HepG2 (cell line): ENCODE measurements at regions not wholly inside any gene's neighbourhood (a gene's known extent, or its start where the extent isn't known, plus 50 kb on each side); places are given as distances from the start of the nearest gene placed in this dataset.

Experiments used
- ATAC-seq: fragments of 200-7000 bp; cut with Tn5 transposase; 3 replicates; pipeline ENCODE4 v1.9.1; 2020; ENCODE audit warnings: mild to moderate bottlenecking, moderate library complexity
- BruUV-seq: library from RNA; stranded (reverse); fragments of 400-500 nt; replicated peaks from 2 replicates; lab custom pipeline; 2021; lab: Mats Ljungman, UMichigan
- CTCF ChIA-PET: fragments of 300-600 bp; formaldehyde crosslinking; extraction: SDS; loops from one replicate; lab custom pipeline; 2021; ENCODE audit warnings: low total read pairs, inconsistent platforms, low intra/inter-chr PET ratio; lab: Yijun Ruan, JAX
- POLR2A ChIA-PET: fragments of 350-600 bp; sonication (Branson Sonifier 250); formaldehyde crosslinking; loops from one replicate; lab custom pipeline; 2020; ENCODE audit warnings: antibody characterized with exemption, inconsistent platforms; lab: Yijun Ruan, JAX
- DNase-seq: peaks from one replicate; pipeline ENCODE4 v3.0.0-alpha.2; 2015; ENCODE audit warnings: low spot score
- FAIRE-seq: peaks from 3 replicates; lab custom pipeline; 2011; peaks lifted over from hg19 to GRCh38; lab: Jason Lieb, UNC
- H2AFZ ChIP-seq: one replicate; pipeline ENCODE4 v1.6.1; 2011; ENCODE audit warnings: low read length, inconsistent platforms
- H3K27ac ChIP-seq: fragments of 300-600 bp; 3 replicates; pipeline ENCODE4 v1.8.0; 2011; ENCODE audit warnings: mixed run types, mild to moderate bottlenecking, mixed read lengths, low read length, inconsistent platforms; ENCODE audit not compliant: insufficient read depth; ENCODE audit errors: extremely low read length
- H3K27me3 ChIP-seq, 2 experiments: fragments of 200-600 bp in 1 of 2; 2 replicates in 1 of 2; 3 replicates in 1 of 2; pipeline versions ENCODE4 v1.6.0 to v1.8.0; 2011; ENCODE audit warnings: low read length in 2 of 2, mild to moderate bottlenecking in 2 of 2, moderate library complexity in 2 of 2, inconsistent platforms in 1 of 2; ENCODE audit not compliant: insufficient read depth in 2 of 2, control insufficient read depth in 1 of 2
- H3K36me3 ChIP-seq, 2 experiments: fragments of 200-600 bp in 1 of 2; replicated peaks in 1 of 2; 2 replicates in 1 of 2; 3 replicates in 1 of 2; pipeline versions ENCODE4 v1.5.1 to v1.8.0; 2011; ENCODE audit warnings: low read length in 2 of 2, inconsistent platforms in 1 of 2; ENCODE audit not compliant: insufficient read depth in 2 of 2, control insufficient read depth in 1 of 2
- H3K4me1 ChIP-seq: 2 replicates; pipeline ENCODE4 v1.5.1; 2012; ENCODE audit warnings: low read length, inconsistent platforms; ENCODE audit not compliant: insufficient read depth
- H3K4me2 ChIP-seq: 2 replicates; pipeline ENCODE4 v1.6.0; 2011; ENCODE audit warnings: low read depth, low read length, inconsistent platforms
- H3K4me3 ChIP-seq, 3 experiments: fragments of 200-600 bp in 1 of 3; sonication (generic), shearing (Covaris generic) in 1 of 3; replicated peaks in 1 of 3; 2 replicates each; pipeline ENCODE4 v1.5.1; 2011 to 2016; ENCODE audit warnings: low read length in 3 of 3, inconsistent platforms in 2 of 3, low read depth in 2 of 3, mild to moderate bottlenecking in 2 of 3, control low read depth in 1 of 3, mixed read lengths in 1 of 3; ENCODE audit not compliant: insufficient read depth in 1 of 3
- H3K79me2 ChIP-seq: one replicate; pipeline ENCODE4 v1.6.1; 2011; ENCODE audit warnings: low read length, inconsistent platforms; ENCODE audit not compliant: insufficient read depth
- H3K9ac ChIP-seq: 2 replicates; pipeline ENCODE4 v1.6.0; 2011; ENCODE audit warnings: mild to moderate bottlenecking, low read depth, low read length, inconsistent platforms; ENCODE audit not compliant: insufficient read depth
- H3K9me3 ChIP-seq: 2 replicates; pipeline ENCODE4 v1.5.1; 2012; ENCODE audit warnings: mild to moderate bottlenecking, low read length
- H4K20me1 ChIP-seq: 2 replicates; pipeline ENCODE4 v1.6.0; 2011; ENCODE audit warnings: inconsistent platforms, mild to moderate bottlenecking, low read length, moderate library complexity; ENCODE audit not compliant: insufficient read depth
- HIC2 ChIP-seq: sonication (generic); formaldehyde crosslinking; IDR thresholded peaks from 2 replicates; pipeline ENCODE4 v1.9.0; 2022; ENCODE audit warnings: low read depth, missing genetic modification reagents
- NFRKB ChIP-seq: fragments of 450-650 bp; IDR thresholded peaks from 2 replicates; pipeline ENCODE4 v1.6.1; 2017
- ZKSCAN8 ChIP-seq: IDR thresholded peaks from 2 replicates; pipeline ENCODE4 v1.6.1; 2016; ENCODE audit warnings: borderline replicate concordance, missing genetic modification reagents, missing compliant biosample characterization
- in situ Hi-C: cut with HindIII; loops from 2 replicates; pipeline ENCODE4 v1.10.0; 2017; ENCODE audit warnings: low pct_unique_long_range_greater_than_20kb; ENCODE audit not compliant: extremely low pct_ligation_motif_present
- intact Hi-C: fragments of 100-400 bp; cut with micrococcal nuclease; formaldehyde crosslinking; loops from one replicate; pipeline ENCODE4 v1.10.0; 2022; ENCODE audit not compliant: unreplicated experiment
- TF ChIP-seq, protein P1 (sequence below): sonication (generic); formaldehyde crosslinking; IDR thresholded peaks from 2 replicates; pipeline ENCODE4 v1.5.1; 2020; ENCODE audit warnings: mild to moderate bottlenecking, missing genetic modification reagents, borderline replicate concordance

- TF ChIP-seq, protein P1, sequence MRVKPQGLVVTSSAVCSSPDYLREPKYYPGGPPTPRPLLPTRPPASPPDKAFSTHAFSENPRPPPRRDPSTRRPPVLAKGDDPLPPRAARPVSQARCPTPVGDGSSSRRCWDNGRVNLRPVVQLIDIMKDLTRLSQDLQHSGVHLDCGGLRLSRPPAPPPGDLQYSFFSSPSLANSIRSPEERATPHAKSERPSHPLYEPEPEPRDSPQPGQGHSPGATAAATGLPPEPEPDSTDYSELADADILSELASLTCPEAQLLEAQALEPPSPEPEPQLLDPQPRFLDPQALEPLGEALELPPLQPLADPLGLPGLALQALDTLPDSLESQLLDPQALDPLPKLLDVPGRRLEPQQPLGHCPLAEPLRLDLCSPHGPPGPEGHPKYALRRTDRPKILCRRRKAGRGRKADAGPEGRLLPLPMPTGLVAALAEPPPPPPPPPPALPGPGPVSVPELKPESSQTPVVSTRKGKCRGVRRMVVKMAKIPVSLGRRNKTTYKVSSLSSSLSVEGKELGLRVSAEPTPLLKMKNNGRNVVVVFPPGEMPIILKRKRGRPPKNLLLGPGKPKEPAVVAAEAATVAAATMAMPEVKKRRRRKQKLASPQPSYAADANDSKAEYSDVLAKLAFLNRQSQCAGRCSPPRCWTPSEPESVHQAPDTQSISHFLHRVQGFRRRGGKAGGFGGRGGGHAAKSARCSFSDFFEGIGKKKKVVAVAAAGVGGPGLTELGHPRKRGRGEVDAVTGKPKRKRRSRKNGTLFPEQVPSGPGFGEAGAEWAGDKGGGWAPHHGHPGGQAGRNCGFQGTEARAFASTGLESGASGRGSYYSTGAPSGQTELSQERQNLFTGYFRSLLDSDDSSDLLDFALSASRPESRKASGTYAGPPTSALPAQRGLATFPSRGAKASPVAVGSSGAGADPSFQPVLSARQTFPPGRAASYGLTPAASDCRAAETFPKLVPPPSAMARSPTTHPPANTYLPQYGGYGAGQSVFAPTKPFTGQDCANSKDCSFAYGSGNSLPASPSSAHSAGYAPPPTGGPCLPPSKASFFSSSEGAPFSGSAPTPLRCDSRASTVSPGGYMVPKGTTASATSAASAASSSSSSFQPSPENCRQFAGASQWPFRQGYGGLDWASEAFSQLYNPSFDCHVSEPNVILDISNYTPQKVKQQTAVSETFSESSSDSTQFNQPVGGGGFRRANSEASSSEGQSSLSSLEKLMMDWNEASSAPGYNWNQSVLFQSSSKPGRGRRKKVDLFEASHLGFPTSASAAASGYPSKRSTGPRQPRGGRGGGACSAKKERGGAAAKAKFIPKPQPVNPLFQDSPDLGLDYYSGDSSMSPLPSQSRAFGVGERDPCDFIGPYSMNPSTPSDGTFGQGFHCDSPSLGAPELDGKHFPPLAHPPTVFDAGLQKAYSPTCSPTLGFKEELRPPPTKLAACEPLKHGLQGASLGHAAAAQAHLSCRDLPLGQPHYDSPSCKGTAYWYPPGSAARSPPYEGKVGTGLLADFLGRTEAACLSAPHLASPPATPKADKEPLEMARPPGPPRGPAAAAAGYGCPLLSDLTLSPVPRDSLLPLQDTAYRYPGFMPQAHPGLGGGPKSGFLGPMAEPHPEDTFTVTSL (CRISPR knock-in tag), result no peak
- TF ChIP-seq NFRKB, result no peak
- TF ChIP-seq ZKSCAN8 (CRISPR knock-in tag), result no peak
- TF ChIP-seq, all 625 proteins: peak for 0
Measured at GRCh38 chr10:59085711-59086502, 90.5 kb upstream of the PHYHIPL start (continued).

DNA sequence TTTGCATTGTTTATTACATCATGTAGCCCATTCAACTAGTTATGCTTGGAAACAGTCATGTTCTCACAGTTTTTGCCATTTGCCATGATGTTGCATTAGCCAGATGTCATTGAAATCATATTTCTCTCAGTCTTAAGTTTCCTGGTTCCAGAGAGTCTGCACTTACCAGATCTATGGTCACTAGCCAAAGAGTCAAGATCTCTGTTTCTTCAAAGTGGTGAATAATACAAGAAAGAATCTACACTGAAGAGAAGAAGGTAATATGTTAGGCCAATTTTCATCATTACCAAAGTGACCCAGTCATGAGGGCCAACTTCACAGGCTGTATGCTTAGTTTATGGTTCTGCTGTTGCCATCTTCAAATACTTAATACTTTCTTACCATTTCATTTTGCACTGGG lies 89.0 kb upstream of the PHYHIPL start:
- no peaks in the 10 kb centered on the region for H3K79me2 ChIP-seq
- no peak overlapping the region for H2AFZ ChIP-seq
- no TSS peak for BruUV-seq
- no peaks in the 10 kb centered on the region for H4K20me1 ChIP-seq
- H3K4me2 ChIP-seq, result no peak overlapping the region
- POLR2A ChIA-PET, result no interaction called here
- TF ChIP-seq HIC2, result no peak
- TF ChIP-seq, all 625 proteins: peak for 0
- Histone ChIP-seq H3K4me3 (no peak overlapping the region), H3K27me3 (no peaks in the 10 kb centered on the region), H3K27ac (no peak overlapping the region), H3K9ac (no peak overlapping the region), H3K9me3 (no peaks in the 10 kb centered on the region), H3K36me3 (no peaks in the 10 kb centered on the region), H3K4me1 (peaks cover 14% of the 10 kb centered on the region; the same call in 1 of the 2 replicates)
- in situ Hi-C loops, result no loop called here
- FAIRE-seq, result no peak
- CTCF ChIA-PET, result no interaction called here
- no peak for DNase-seq
- ATAC-seq, result no peak
- intact Hi-C loops, result no loop called here
